ENCODE measurements at regions not wholly inside any gene's neighbourhood (a gene's known extent, or its start where the extent isn't known, plus 50 kb on each side); places are given as distances from the start of the nearest gene placed in this dataset.

DNA sequence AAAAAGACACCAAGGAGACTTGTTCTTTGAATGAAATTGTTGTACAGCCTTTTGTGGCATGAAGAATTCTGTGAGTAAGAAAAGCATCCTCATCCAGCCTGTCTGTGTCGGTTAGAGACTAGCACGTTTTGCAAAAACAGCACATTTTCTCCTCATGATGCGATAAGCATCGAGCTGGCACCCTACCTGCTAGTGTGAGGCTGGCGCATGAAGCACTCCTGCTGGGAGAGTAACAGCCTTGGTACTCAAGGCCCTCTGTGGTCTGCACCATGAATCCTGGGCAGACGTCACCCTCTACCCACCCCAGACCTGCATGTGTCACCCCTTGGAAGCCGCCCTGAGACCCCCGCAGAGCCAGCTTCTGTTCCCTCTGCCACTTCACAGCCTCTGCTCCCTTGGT is 92.6 kb upstream of the TMEM132E start:
- TF ChIP-seq, protein P1, sequence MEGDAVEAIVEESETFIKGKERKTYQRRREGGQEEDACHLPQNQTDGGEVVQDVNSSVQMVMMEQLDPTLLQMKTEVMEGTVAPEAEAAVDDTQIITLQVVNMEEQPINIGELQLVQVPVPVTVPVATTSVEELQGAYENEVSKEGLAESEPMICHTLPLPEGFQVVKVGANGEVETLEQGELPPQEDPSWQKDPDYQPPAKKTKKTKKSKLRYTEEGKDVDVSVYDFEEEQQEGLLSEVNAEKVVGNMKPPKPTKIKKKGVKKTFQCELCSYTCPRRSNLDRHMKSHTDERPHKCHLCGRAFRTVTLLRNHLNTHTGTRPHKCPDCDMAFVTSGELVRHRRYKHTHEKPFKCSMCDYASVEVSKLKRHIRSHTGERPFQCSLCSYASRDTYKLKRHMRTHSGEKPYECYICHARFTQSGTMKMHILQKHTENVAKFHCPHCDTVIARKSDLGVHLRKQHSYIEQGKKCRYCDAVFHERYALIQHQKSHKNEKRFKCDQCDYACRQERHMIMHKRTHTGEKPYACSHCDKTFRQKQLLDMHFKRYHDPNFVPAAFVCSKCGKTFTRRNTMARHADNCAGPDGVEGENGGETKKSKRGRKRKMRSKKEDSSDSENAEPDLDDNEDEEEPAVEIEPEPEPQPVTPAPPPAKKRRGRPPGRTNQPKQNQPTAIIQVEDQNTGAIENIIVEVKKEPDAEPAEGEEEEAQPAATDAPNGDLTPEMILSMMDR (IDR thresholded peaks at IDR 0.05) = no peak
- TF ChIP-seq EP300 (IDR thresholded peaks at IDR 0.05) (no peak), POLR2AphosphoS5 (IDR thresholded peaks at IDR 0.05) (no peak)
- DNase-seq = no peak
- Histone ChIP-seq H3K36me3 (no peaks in the 10 kb centered on the region), H3K4me1 (no peaks in the 10 kb centered on the region), H3K4me3 (no peak overlapping the region), H3K9me3 (no peaks in the 10 kb centered on the region), H3K27ac (no peak overlapping the region), H3K27me3 (no peaks in the 10 kb centered on the region)
- WGBS, 2 donors = 63 to 65% methylated on average over 6 to 8 of the region's 8 CpGs
- ATAC-seq (ENCODE audit: low FRiP score in 2 of 2) = no peak

DNA sequence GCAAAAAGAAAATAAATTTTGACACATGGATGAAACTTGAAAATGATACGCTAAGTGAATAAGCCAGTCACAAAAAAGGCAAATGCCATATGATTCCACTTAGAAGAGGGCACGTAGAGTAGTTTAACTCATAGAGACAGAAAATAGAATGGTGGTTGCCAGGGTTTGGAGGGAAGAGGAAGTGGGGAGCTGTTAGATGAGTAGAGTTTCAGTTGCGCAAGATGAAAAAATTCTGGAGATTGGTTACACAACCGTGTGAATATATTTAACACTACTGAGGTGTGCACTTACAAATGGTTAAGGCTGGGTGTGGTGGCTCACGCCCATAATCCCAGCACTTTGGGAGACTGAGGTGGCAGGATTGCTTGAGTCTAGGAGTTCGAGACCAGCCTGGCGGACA is 93.4 kb upstream of the TMEM132E start:
- H3K36me3 ChIP-seq = no peaks in the 10 kb centered on the region
- 47 to 72% methylated on average over 7 of the region's 7 CpGs for WGBS, 2 donors
- H3K27ac ChIP-seq = no peak overlapping the region
- DNase-seq (no peak), ATAC-seq (ENCODE audit: low FRiP score in 2 of 2) (no peak)
- no peaks in the 10 kb centered on the region for H3K27me3 ChIP-seq
- no peak for TF ChIP-seq POLR2AphosphoS5 (IDR thresholded peaks at IDR 0.05)
- no peak for TF ChIP-seq EP300 (IDR thresholded peaks at IDR 0.05)
- no peak for TF ChIP-seq POLR2A (IDR thresholded peaks at IDR 0.05)
- TF ChIP-seq, protein P1 (IDR thresholded peaks at IDR 0.05) = no peak
- no peaks in the 10 kb centered on the region for H3K4me1 ChIP-seq
- no peaks in the 10 kb centered on the region for H3K9me3 ChIP-seq
- no peak overlapping the region for H3K4me3 ChIP-seq

DNA sequence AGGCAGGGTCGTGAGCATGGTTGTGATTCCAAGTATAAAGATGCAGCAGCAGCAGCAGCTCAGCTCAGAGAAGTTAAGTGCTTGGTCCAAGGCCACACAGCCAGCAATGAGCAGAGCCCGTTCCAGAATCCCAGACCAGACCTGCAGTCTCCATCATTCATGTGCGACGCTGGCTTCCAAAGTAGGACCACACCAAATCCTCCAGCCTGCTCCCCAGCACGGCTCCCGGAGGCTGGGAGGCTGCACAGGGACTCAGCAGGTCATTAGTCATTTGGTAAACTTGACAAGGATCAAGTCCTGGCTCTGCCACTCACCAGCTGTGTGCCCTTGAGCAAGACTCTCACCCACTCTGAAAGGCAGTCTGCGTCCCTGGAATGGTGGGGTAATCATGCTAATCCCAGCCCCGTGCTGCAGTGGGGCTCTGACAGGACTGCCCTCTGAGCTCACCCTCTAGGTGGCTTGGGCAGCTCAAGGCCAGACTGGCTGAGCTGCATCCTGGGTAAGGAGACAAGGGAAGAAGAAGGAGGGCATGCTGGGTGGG is 95.1 kb upstream of the TMEM132E start:
- WGBS, 2 donors = 33 to 65% methylated on average over 1 to 8 of the region's 8 CpGs
- Histone ChIP-seq H3K36me3 (no peaks in the 10 kb centered on the region), H3K4me3 (no peak overlapping the region), H3K9me3 (no peaks in the 10 kb centered on the region), H3K4me1 (no peaks in the 10 kb centered on the region), H3K27me3 (no peaks in the 10 kb centered on the region), H3K27ac (no peak overlapping the region)
- ATAC-seq (ENCODE audit: low FRiP score in 2 of 2) (no peak), DNase-seq (no peak)
- TF ChIP-seq, protein P1 (IDR thresholded peaks at IDR 0.05) = no peak
- TF ChIP-seq EP300 (IDR thresholded peaks at IDR 0.05) (no peak), POLR2A (IDR thresholded peaks at IDR 0.05) (no peak), POLR2AphosphoS5 (IDR thresholded peaks at IDR 0.05) (no peak)

DNA sequence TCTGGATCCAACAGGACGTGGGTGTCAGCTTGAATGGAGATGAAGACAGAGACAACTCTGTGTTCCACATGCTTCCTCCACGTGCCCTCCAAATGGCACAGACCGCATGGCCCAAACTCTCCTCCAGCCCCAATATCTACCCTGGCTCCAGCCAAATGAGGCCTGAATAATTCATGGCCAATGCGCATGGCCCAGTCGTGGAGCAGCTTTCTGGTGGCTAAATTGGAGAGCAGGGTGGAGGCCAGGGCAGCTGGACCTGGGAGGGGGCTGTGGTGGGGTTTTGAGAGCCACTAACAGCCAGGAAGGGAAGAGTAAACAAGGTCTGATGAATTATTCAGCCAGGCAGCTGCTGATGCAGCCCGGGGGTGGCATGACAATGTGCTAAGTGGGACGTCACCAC is 96.7 kb upstream of the TMEM132E start:
- Histone ChIP-seq H3K4me3 (no peak overlapping the region), H3K27me3 (no peaks in the 10 kb centered on the region), H3K4me1 (no peaks in the 10 kb centered on the region), H3K36me3 (no peaks in the 10 kb centered on the region), H3K9me3 (no peaks in the 10 kb centered on the region), H3K27ac (no peak overlapping the region)
- no peak for ATAC-seq (ENCODE audit: low FRiP score in 2 of 2)
- no peak for TF ChIP-seq EP300 (IDR thresholded peaks at IDR 0.05)
- TF ChIP-seq, protein P1 (IDR thresholded peaks at IDR 0.05) = no peak
- TF ChIP-seq POLR2A (IDR thresholded peaks at IDR 0.05) = no peak
- no peak for TF ChIP-seq POLR2AphosphoS5 (IDR thresholded peaks at IDR 0.05)
- WGBS, 2 donors = 70 to 71% methylated on average over 3 to 7 of the region's 7 CpGs
- DNase-seq = no peak

DNA sequence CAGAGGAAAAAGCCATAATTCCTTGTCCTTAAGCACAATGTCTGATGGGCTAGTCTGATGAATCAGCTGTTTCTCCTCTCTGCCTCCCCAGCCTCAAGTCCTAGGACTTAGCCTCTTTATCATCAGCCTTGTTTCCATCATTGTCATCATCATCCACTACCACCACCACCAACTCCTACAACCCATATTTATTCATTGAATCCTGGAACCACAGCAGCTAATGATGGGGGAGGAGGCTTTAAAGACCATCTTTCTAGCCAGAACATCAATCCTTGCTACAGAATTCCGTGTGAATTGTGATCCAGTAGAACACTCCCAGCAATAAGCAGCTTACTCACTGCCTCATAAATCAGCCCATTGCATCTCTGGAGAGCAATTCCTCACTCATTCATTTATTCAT is 97.6 kb upstream of the TMEM132E start:
- no peak for ATAC-seq (ENCODE audit: low FRiP score in 2 of 2)
- Histone ChIP-seq H3K27ac (no peak overlapping the region), H3K4me3 (no peak overlapping the region), H3K36me3 (no peaks in the 10 kb centered on the region), H3K4me1 (no peaks in the 10 kb centered on the region), H3K27me3 (no peaks in the 10 kb centered on the region), H3K9me3 (no peaks in the 10 kb centered on the region)
- no peak for DNase-seq
- TF ChIP-seq POLR2AphosphoS5 (IDR thresholded peaks at IDR 0.05) (no peak), POLR2A (IDR thresholded peaks at IDR 0.05) (no peak), EP300 (IDR thresholded peaks at IDR 0.05) (no peak)
- TF ChIP-seq, protein P1 (IDR thresholded peaks at IDR 0.05) = no peak
- 25 to 56% methylated on average over 1 of the region's 1 CpG for WGBS, 2 donors
